ENCODE measurements at regions not wholly inside any gene's neighbourhood (a gene's known extent, or its start where the extent isn't known, plus 50 kb on each side); places are given as distances from the start of the nearest gene placed in this dataset.

GRCh38 chr17:52947418-52947817 is 788.9 kb upstream of the CA10 start:
- no peak for ATAC-seq (ENCODE audit: poor library complexity)
- peaks cover 2% of the 10 kb centered on the region for H3K9me3 Mint-ChIP-seq
- no peaks in the 10 kb centered on the region for H3K36me3 Mint-ChIP-seq (ENCODE audit: low read depth)
- H3K4me3 Mint-ChIP-seq, result no peak overlapping the region
- no peaks in the 10 kb centered on the region for H3K27me3 Mint-ChIP-seq
- Histone ChIP-seq H3K27ac (ENCODE audit: low read depth in 1 of 2, low read length in 2 of 2) (no peak overlapping the region), H3K4me1 (ENCODE audit: insufficient read depth, low read length) (no peaks in the 10 kb centered on the region), H3K9me3 (ENCODE audit: control insufficient read depth in 1 of 2, insufficient read depth in 1 of 2, low read length in 2 of 2) (no peaks in the 10 kb centered on the region), H3K27me3 (ENCODE audit: control insufficient read depth in 1 of 2, insufficient read depth in 2 of 2, low read length in 2 of 2) (no peaks in the 10 kb centered on the region), H3K36me3 (ENCODE audit: insufficient read depth, low read length) (no peaks in the 10 kb centered on the region), H3K4me3 (ENCODE audit: low read length) (no peak overlapping the region)
- H3K27ac Mint-ChIP-seq, result no peak overlapping the region
- ChIA-PET CTCF (interaction anchor here (0.6 kb wide), 1 partner anchor 1405 kb away, joined by 5 read pairs; no protein-coding TSS in a partner anchor), POLR2A (no interaction called here)
- no peaks in the 10 kb centered on the region for H3K4me1 Mint-ChIP-seq (ENCODE audit: low read depth)
- intact Hi-C loops (cut with DNase I, micrococcal nuclease), result no loop called here
- no peak for TF ChIP-seq CTCF (IDR thresholded peaks at IDR 0.05)
- DNase-seq, result no peak

GRCh38 chr17:52938623-52939230 is 780.2 kb upstream of the CA10 start:
- Histone ChIP-seq H3K4me3 (ENCODE audit: low read length) (no peak overlapping the region), H3K27me3 (ENCODE audit: control insufficient read depth in 1 of 2, insufficient read depth in 2 of 2, low read length in 2 of 2) (no peaks in the 10 kb centered on the region), H3K27ac (ENCODE audit: low read depth in 1 of 2, low read length in 2 of 2) (no peak overlapping the region), H3K4me1 (ENCODE audit: insufficient read depth, low read length) (no peaks in the 10 kb centered on the region), H3K9me3 (ENCODE audit: control insufficient read depth in 1 of 2, insufficient read depth in 1 of 2, low read length in 2 of 2) (peaks cover 15 to 20% of the 10 kb centered on the region in 2 experiments), H3K36me3 (ENCODE audit: insufficient read depth, low read length) (no peaks in the 10 kb centered on the region)
- H3K9me3 Mint-ChIP-seq, result peaks cover 14% of the 10 kb centered on the region
- no peaks in the 10 kb centered on the region for H3K27me3 Mint-ChIP-seq
- intact Hi-C loops (cut with DNase I, micrococcal nuclease), result no loop called here
- H3K4me1 Mint-ChIP-seq (ENCODE audit: low read depth), result no peaks in the 10 kb centered on the region
- ChIA-PET POLR2A (no interaction called here), CTCF (no interaction called here)
- H3K27ac Mint-ChIP-seq, result no peak overlapping the region
- no peak overlapping the region for H3K4me3 Mint-ChIP-seq
- TF ChIP-seq CTCF (IDR thresholded peaks at IDR 0.05), result no peak
- no peak for ATAC-seq (ENCODE audit: poor library complexity)
- no peaks in the 10 kb centered on the region for H3K36me3 Mint-ChIP-seq (ENCODE audit: low read depth)
- DNase-seq, result no peak

GRCh38 chr17:52930581-52930980 is 772.1 kb upstream of the CA10 start:
- Mint-ChIP-seq H3K4me1 (ENCODE audit: low read depth) (no peaks in the 10 kb centered on the region), H3K4me3 (no peak overlapping the region), H3K27me3 (no peaks in the 10 kb centered on the region), H3K27ac (no peak overlapping the region), H3K9me3 (peaks cover 5% of the 10 kb centered on the region), H3K36me3 (ENCODE audit: low read depth) (no peaks in the 10 kb centered on the region)
- POLR2A ChIA-PET, result no interaction called here
- Histone ChIP-seq H3K36me3 (ENCODE audit: insufficient read depth, low read length) (no peaks in the 10 kb centered on the region), H3K27me3 (ENCODE audit: control insufficient read depth in 1 of 2, insufficient read depth in 2 of 2, low read length in 2 of 2) (no peaks in the 10 kb centered on the region), H3K9me3 (ENCODE audit: control insufficient read depth in 1 of 2, insufficient read depth in 1 of 2, low read length in 2 of 2) (peaks cover 0 to 4% of the 10 kb centered on the region in 2 experiments), H3K4me3 (ENCODE audit: low read length) (no peak overlapping the region), H3K27ac (ENCODE audit: low read depth in 1 of 2, low read length in 2 of 2) (no peak overlapping the region), H3K4me1 (ENCODE audit: insufficient read depth, low read length) (no peaks in the 10 kb centered on the region)
- TF ChIP-seq CTCF (IDR thresholded peaks at IDR 0.05), result no peak
- CTCF ChIA-PET, result no interaction called here
- intact Hi-C loops (cut with DNase I, micrococcal nuclease), result no loop called here
- ATAC-seq (ENCODE audit: poor library complexity) (no peak), DNase-seq (no peak)
